Adrenal gland (tissue), 9 donors: ENCODE measurements at regions not wholly inside any gene's neighbourhood (a gene's known extent, or its start where the extent isn't known, plus 50 kb on each side); places are given as distances from the start of the nearest gene placed in this dataset.
A peak's percentile ranks its signal among the peaks of the same experiment; 100 is the strongest.

Source experiments
- DNase-seq, 7 donors: peaks; one replicate each; pipeline ENCODE4 v3.0.0-alpha.2; 2019 to 2020
- H3K27ac ChIP-seq, 5 donors: fragments of 200-600 bp; sonication (generic) in 4 of 5; 1 replicate in 3 of 5; 2 replicates in 2 of 5; pipeline versions ENCODE4 v1.5.1 to v1.8.0; 2016 to 2020; ENCODE audit warnings: mild to moderate bottlenecking in 1 of 5
- H3K27me3 ChIP-seq: fragments of 200-600 bp; 2 replicates; pipeline ENCODE4 v1.8.0; 2021
- H3K36me3 ChIP-seq, 2 donors: fragments of 200-600 bp; replicated peaks in 1 of 2; 1 replicate in 1 of 2; 2 replicates in 1 of 2; pipeline versions ENCODE4 v1.5.1 to v1.8.0; 2018 to 2022
- H3K4me1 ChIP-seq, 2 donors: fragments of 200-600 bp; replicated peaks in 1 of 2; 1 replicate in 1 of 2; 2 replicates in 1 of 2; pipeline versions ENCODE4 v1.5.1 to v1.8.0; 2018 to 2021
- H3K4me3 ChIP-seq, 4 donors: fragments of 200-600 bp; sonication (generic) in 3 of 4; one replicate each; pipeline ENCODE4 v1.5.1; 2016 to 2018
- H3K9me3 ChIP-seq, 3 donors: fragments of 200-600 bp; sonication (generic) in 1 of 3; replicated peaks in 1 of 3; 1 replicate in 2 of 3; 2 replicates in 1 of 3; pipeline versions ENCODE4 v1.5.1 to v1.8.0; 2016 to 2021
- POLR2A ChIP-seq, 2 donors: fragments of 450-650 bp; IDR thresholded peaks; one replicate each; pipeline ENCODE4 v1.6.1; 2017; ENCODE audit warnings: antibody characterized with exemption in 2 of 2, mild to moderate bottlenecking in 2 of 2, moderate library complexity in 1 of 2
- WGBS, 4 donors: extraction: QIAGEN DNeasy Blood & Tissue Kit in 2 of 4; methylation state at CpG; one replicate each; pipeline versions ENCODE4 v1.1.5 to v1.1.7; 2013 to 2017; 5-methylcytosine and 5-hydroxymethylcytosine counted together
- intact Hi-C, 2 donors: fragments of 100-400 bp; cut with DNase I; formaldehyde crosslinking; loops; one replicate each; pipeline versions ENCODE4 v1.14.1 to v1.15.0; 2022 to 2023
- TF ChIP-seq, protein P1 (sequence below), 6 experiments: fragments of 450-650 bp in 4 of 6; fragments of 200-600 bp in 2 of 6; sonication (generic) in 1 of 6; IDR thresholded peaks; 1 replicate in 5 of 6; 2 replicates in 1 of 6; pipeline versions ENCODE4 v1.5.1 to v1.8.0; 2016 to 2021; ENCODE audit warnings: antibody characterized with exemption in 6 of 6, mild to moderate bottlenecking in 2 of 6, moderate library complexity in 1 of 6
- donor health status: healthy with polysubstance abuse.
- donor health status: Bipolar disorder and iron deficiency.
- donor health status: DM: yes; HTN: yes; CAD: no.
- donor health status: DM: no; HTN: no; CAD: no.
- donor health status: DM: no; HTN: no; CAD: no.

DNA sequence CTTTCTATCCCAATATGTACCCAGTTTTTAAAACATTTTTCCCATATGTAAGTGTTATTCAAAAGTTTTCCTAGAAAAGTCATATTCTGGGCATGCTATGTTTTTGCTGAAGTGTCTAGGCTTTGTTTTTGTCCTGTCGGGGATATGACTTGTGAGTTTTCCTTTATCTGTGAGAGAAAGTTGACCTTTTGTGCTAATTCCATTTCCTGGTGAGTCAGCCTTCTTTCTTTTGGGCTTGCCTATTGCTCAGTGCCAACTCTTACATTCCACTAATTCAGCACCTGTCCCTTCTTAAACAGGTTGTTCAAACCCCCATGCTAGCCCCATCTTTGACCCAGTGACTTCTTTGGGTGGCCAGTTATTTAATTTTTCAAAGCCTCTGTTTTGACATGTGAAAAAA, 146.2 kb downstream of the AHR start:
- intact Hi-C loops, result no loop called here
- Histone ChIP-seq H3K4me3 (no peak overlapping the region), H3K36me3 (no peaks in the 10 kb centered on the region), H3K4me1 (peaks cover 10 to 32% of the 10 kb centered on the region in 2 donors), H3K9me3 (peaks cover 0 to 8% (median 0%) of the 10 kb centered on the region in 3 donors), H3K27me3 (no peaks in the 10 kb centered on the region), H3K27ac (no peak overlapping the region)
- DNase-seq, result peak in 3 of 7 donors; percentile 14 to 28 (median 25)
- WGBS, 4 donors, result 3 to 18% (median 11%) methylated on average over 1 of the region's 1 CpG
- TF ChIP-seq POLR2A (IDR thresholded peaks at IDR 0.05), result no peak
- TF ChIP-seq, protein P1, sequence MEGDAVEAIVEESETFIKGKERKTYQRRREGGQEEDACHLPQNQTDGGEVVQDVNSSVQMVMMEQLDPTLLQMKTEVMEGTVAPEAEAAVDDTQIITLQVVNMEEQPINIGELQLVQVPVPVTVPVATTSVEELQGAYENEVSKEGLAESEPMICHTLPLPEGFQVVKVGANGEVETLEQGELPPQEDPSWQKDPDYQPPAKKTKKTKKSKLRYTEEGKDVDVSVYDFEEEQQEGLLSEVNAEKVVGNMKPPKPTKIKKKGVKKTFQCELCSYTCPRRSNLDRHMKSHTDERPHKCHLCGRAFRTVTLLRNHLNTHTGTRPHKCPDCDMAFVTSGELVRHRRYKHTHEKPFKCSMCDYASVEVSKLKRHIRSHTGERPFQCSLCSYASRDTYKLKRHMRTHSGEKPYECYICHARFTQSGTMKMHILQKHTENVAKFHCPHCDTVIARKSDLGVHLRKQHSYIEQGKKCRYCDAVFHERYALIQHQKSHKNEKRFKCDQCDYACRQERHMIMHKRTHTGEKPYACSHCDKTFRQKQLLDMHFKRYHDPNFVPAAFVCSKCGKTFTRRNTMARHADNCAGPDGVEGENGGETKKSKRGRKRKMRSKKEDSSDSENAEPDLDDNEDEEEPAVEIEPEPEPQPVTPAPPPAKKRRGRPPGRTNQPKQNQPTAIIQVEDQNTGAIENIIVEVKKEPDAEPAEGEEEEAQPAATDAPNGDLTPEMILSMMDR (IDR thresholded peaks at IDR 0.05), result no peak

DNA sequence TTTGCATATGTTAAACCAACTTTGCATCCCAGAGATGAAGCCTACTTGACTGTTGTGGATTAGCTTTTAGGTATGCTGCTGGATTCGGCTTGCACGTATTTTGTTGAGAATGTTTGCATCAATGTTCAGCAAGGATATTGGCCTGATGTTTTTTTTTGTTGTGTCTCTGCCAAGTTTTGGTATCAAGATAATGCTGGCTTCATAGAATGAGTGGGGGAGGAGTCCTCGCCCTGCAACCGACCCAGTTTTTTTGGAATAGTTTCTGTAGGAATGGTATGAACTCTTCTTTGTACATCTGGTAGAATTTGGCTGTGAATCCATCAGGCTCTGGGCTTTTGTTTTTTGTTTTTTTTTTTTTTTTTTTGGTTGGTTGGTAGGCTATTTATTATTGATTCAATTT, 147.9 kb downstream of the AHR start:
- intact Hi-C loops, result no loop called here
- no peak for TF ChIP-seq POLR2A (IDR thresholded peaks at IDR 0.05)
- TF ChIP-seq, protein P1 (IDR thresholded peaks at IDR 0.05), result no peak
- WGBS, 4 donors, result 24 to 37% (median 30%) methylated on average over 4 of the region's 4 CpGs
- H3K27ac ChIP-seq, result no peak overlapping the region
- peaks cover 10 to 32% of the 10 kb centered on the region in 2 donors for H3K4me1 ChIP-seq
- no peaks in the 10 kb centered on the region for H3K27me3 ChIP-seq
- no peaks in the 10 kb centered on the region for H3K36me3 ChIP-seq
- peaks cover 0 to 8% (median 0%) of the 10 kb centered on the region in 3 donors for H3K9me3 ChIP-seq
- DNase-seq, result peak in 6 of 7 donors; percentile 21 to 61 (median 35)
- H3K4me3 ChIP-seq, result no peak overlapping the region

DNA sequence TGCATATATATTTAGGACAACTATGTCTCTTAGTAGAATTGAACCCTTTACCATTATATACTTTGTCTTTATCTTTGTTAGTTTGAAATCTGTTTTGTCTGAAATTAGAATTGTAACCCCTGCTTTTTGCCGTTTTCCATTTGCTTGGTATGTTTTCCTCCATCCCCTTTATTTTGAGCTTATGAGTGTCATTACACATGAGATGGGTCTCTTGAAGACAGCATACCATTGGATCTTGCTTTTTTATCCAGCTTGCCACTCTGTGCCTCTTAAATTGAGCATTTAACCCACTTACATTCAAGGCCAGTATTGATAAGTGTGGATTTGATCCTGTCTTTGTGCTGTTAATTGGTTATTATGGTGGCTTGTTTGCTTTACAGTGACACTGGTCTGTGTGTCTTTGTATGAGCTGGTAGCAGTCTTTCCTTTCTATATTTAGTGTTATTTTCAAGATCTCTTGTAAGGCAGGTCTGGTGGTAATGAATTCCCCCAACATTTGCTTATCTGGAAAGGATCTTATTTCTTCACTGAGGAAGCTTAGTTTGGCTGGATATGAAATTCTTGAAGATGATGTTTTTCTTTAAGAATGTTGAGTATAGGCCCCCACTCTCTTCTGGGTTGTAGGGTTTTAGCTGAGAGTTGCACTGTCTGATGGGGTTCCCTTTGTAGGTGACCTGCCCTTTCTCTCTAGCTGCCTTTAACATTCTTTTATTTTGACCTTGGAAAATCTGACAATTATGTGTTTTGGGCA, 149.5 kb downstream of the AHR start:
- H3K4me3 ChIP-seq, result no peak overlapping the region
- 83 to 95% (median 93%) methylated on average over 1 of the region's 1 CpG for WGBS, 4 donors
- no peaks in the 10 kb centered on the region for H3K36me3 ChIP-seq
- peaks cover 10 to 32% of the 10 kb centered on the region in 2 donors for H3K4me1 ChIP-seq
- H3K27me3 ChIP-seq, result no peaks in the 10 kb centered on the region
- no peak for DNase-seq
- no peak overlapping the region for H3K27ac ChIP-seq
- no peak for TF ChIP-seq POLR2A (IDR thresholded peaks at IDR 0.05)
- TF ChIP-seq, protein P1 (IDR thresholded peaks at IDR 0.05), result no peak
- peaks cover 0 to 8% (median 0%) of the 10 kb centered on the region in 3 donors for H3K9me3 ChIP-seq
- intact Hi-C loops, result no loop called here

DNA sequence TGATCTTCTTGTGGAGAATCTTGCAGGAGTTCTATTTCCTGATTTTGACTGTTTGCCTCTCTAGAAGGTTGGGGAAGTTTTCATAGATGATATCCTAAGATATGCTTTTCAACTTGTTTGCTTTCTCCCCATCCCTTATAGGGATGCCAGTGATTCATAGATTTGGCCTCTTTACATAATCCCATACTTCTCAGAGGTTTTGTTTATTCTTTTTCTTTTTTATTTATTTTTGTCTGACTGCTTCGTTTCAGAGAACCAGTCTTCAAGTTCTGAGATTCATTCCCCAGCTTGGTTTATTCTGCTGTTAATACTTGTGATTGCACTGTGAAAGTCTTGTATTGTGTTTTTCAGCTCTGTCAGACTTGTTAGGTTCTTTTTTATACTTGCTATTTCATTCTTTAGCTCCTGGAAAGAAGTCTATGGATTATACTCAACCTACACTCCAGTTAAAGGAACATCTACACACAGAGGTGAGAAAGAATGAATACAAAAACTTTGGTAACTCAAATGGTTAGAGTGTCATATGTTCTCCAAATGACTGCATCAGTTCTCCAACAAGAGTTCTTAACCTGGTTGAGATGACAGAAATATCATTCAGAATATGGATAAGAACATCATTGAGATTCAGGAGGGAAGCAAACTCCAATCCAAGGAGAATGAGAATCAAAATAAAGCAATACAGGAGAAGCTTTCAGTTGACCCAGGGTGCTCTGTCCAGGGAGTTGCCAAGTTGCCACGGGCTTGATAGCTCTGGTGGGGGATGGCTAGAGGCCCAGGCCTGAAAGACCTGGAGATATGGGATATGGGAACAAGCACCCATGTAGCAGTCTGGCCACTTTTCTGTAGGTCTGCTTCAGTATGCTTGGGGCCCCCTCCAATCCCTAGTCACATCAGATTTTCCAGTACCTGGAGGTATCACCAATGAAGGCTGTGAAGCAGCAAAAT, 150.3 kb downstream of the AHR start:
- TF ChIP-seq, protein P1 (IDR thresholded peaks at IDR 0.05), result no peak
- no peak for TF ChIP-seq POLR2A (IDR thresholded peaks at IDR 0.05)
- Histone ChIP-seq H3K36me3 (no peaks in the 10 kb centered on the region), H3K9me3 (peaks cover 0 to 8% (median 0%) of the 10 kb centered on the region in 3 donors), H3K27me3 (no peaks in the 10 kb centered on the region), H3K4me1 (peaks cover 10 to 29% of the 10 kb centered on the region in 2 donors), H3K27ac (no peak overlapping the region), H3K4me3 (no peak overlapping the region)
- 68 to 87% (median 79%) methylated on average over 2 of the region's 2 CpGs for WGBS, 4 donors
- DNase-seq, result no peak
- intact Hi-C loops, result no loop called here
